ENCODE measurements at regions not wholly inside any gene's neighbourhood (a gene's known extent, or its start where the extent isn't known, plus 50 kb on each side); places are given as distances from the start of the nearest gene placed in this dataset.
"Not testable (repeated sequence)": the region's sequence is repeated elsewhere in the genome, so short reads cannot be mapped to it uniquely, and the experiment has no call there.

GRCh38 chr1:120648915-120649623 lies 74.7 kb upstream of the NBPF26 start:
- H3K23ac ChIP-seq (ENCODE audit: low read depth, low read length); dilution Hi-C loops (cut with HindIII; ENCODE audit: low sequenced_read_pairs, unreplicated experiment); H4K8ac ChIP-seq (ENCODE audit: low read depth in 2 of 2, low read length in 2 of 2); H2BK20ac ChIP-seq (ENCODE audit: low read depth, low read length); H4K5ac ChIP-seq (ENCODE audit: low read depth, low read length); H2BK5ac ChIP-seq (ENCODE audit: low read depth, low read length, poor library complexity, severe bottlenecking); H2AFZ ChIP-seq (replicated peaks; ENCODE audit: low read length, poor library complexity); H3K9me3 ChIP-seq (ENCODE audit: control insufficient read depth, insufficient read depth, low read length); H3K36me3 ChIP-seq (ENCODE audit: control insufficient read depth, insufficient read depth, low read length); in situ Hi-C loops (cut with MboI; ENCODE audit: low sequenced_read_pairs); H3K9me1 ChIP-seq (ENCODE audit: insufficient read depth, low read length); POLR2A ChIA-PET (ENCODE audit: unreplicated experiment); intact Hi-C loops (cut with micrococcal nuclease); CTCF ChIA-PET; H4K20me1 ChIP-seq (ENCODE audit: insufficient read depth, low read length); H3K9ac ChIP-seq (ENCODE audit: low read depth, low read length); H3K4me1 ChIP-seq (ENCODE audit: control insufficient read depth, insufficient read depth, low read length); H2BK120ac ChIP-seq (ENCODE audit: low read depth, low read length); H3K4me3 ChIP-seq (ENCODE audit: insufficient read depth, low read depth, low read length); H2AK9ac ChIP-seq (replicated peaks; ENCODE audit: low read depth, low read length, poor library complexity); H2BK15ac ChIP-seq (ENCODE audit: low read depth, low read length); H3K79me1 ChIP-seq (ENCODE audit: low read depth in 1 of 2, low read length in 2 of 2); H4K91ac ChIP-seq (ENCODE audit: insufficient read depth, low read depth, low read length); H3K27ac ChIP-seq (ENCODE audit: insufficient read depth, low read length); H3K4me2 ChIP-seq (ENCODE audit: low read depth, low read length); H3K27me3 ChIP-seq (ENCODE audit: control insufficient read depth, insufficient read depth, low read length); H3K18ac ChIP-seq (ENCODE audit: low read depth, low read length); ATAC-seq (ENCODE audit: low read depth); DNase-seq; H2AK5ac ChIP-seq (ENCODE audit: low read depth, low read length); BruUV-seq (replicated peaks); H3K14ac ChIP-seq (replicated peaks; ENCODE audit: low read depth, low read length); H3K56ac ChIP-seq (ENCODE audit: extremely low read depth, insufficient read depth, low read length); H3K4ac ChIP-seq (ENCODE audit: low read depth, low read length): not testable (repeated sequence)
- WGBS, 2 experiments (ENCODE audit: extremely low coverage in 2 of 2, insufficient read length in 1 of 2) = no CpG with 5 or more reads among the region's 7 CpGs

DNA sequence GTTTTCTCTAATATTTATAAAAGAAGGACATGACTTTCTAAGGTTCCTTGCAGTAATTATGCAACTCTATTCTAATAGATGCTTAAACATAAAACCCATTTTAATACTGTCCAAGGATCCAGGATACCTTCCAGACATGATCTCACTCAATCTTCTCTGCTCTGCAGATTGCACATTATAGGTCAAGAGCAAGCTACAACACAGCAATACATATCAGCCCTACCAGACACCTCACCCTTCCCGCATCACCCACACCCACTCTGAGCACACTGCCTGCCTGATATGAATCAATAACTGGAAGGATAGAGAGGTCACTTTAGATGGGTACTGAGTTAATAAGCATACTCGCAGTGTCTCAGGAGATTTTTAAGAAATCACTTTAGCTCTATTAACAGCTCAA lies 74.0 kb upstream of the NBPF26 start:
- DNase-seq; H3K4me3 ChIP-seq (ENCODE audit: insufficient read depth, low read depth, low read length); H2AK5ac ChIP-seq (ENCODE audit: low read depth, low read length); H4K5ac ChIP-seq (ENCODE audit: low read depth, low read length); H3K4ac ChIP-seq (ENCODE audit: low read depth, low read length); H3K9me1 ChIP-seq (ENCODE audit: insufficient read depth, low read length); H4K8ac ChIP-seq (ENCODE audit: low read depth in 2 of 2, low read length in 2 of 2); H3K4me1 ChIP-seq (ENCODE audit: control insufficient read depth, insufficient read depth, low read length); H2AK9ac ChIP-seq (replicated peaks; ENCODE audit: low read depth, low read length, poor library complexity); POLR2A ChIA-PET (ENCODE audit: unreplicated experiment); CTCF ChIA-PET; H3K9ac ChIP-seq (ENCODE audit: low read depth, low read length); H4K91ac ChIP-seq (ENCODE audit: insufficient read depth, low read depth, low read length); H2BK20ac ChIP-seq (ENCODE audit: low read depth, low read length); dilution Hi-C loops (cut with HindIII; ENCODE audit: low sequenced_read_pairs, unreplicated experiment); H3K4me2 ChIP-seq (ENCODE audit: low read depth, low read length); H3K27me3 ChIP-seq (ENCODE audit: control insufficient read depth, insufficient read depth, low read length); H3K23ac ChIP-seq (ENCODE audit: low read depth, low read length); H3K18ac ChIP-seq (ENCODE audit: low read depth, low read length); BruUV-seq (replicated peaks); H2BK5ac ChIP-seq (ENCODE audit: low read depth, low read length, poor library complexity, severe bottlenecking); H2BK120ac ChIP-seq (ENCODE audit: low read depth, low read length); H3K79me1 ChIP-seq (ENCODE audit: low read depth in 1 of 2, low read length in 2 of 2); in situ Hi-C loops (cut with MboI; ENCODE audit: low sequenced_read_pairs); H3K14ac ChIP-seq (replicated peaks; ENCODE audit: low read depth, low read length); H3K27ac ChIP-seq (ENCODE audit: insufficient read depth, low read length); H2BK15ac ChIP-seq (ENCODE audit: low read depth, low read length); H3K36me3 ChIP-seq (ENCODE audit: control insufficient read depth, insufficient read depth, low read length); intact Hi-C loops (cut with micrococcal nuclease); H3K56ac ChIP-seq (ENCODE audit: extremely low read depth, insufficient read depth, low read length); H4K20me1 ChIP-seq (ENCODE audit: insufficient read depth, low read length); ATAC-seq (ENCODE audit: low read depth); H3K9me3 ChIP-seq (ENCODE audit: control insufficient read depth, insufficient read depth, low read length); H2AFZ ChIP-seq (replicated peaks; ENCODE audit: low read length, poor library complexity): not testable (repeated sequence)
- WGBS, 2 experiments (ENCODE audit: extremely low coverage in 2 of 2, insufficient read length in 1 of 2) = no CpG with 5 or more reads among the region's 2 CpGs

Data from IMR-90 (cell line).